HG02763 (cell line): ENCODE measurements at regions not wholly inside any gene's neighbourhood (a gene's known extent, or its start where the extent isn't known, plus 50 kb on each side); places are given as distances from the start of the nearest gene placed in this dataset.
"Not testable (repeated sequence)": the region's sequence is repeated elsewhere in the genome, so short reads cannot be mapped to it uniquely, and the experiment has no call there.

Source experiments
- ATAC-seq: cut with Tn5 transposase; IDR thresholded peaks from one replicate; pipeline ENCODE4 v1.9.1; 2021; ENCODE audit warnings: mild to moderate bottlenecking, moderate library complexity; ENCODE audit not compliant: unreplicated experiment

GRCh38 chr6:50330347-50330746 is 280.6 kb upstream of the DEFB112 start:
- ATAC-seq: no peak

GRCh38 chr6:50330963-50331362 is 281.2 kb upstream of the DEFB112 start:
- no peak for ATAC-seq

- no peak for ATAC-seq
Measured at GRCh38 chr6:50333696-50334095, 284.0 kb upstream of the DEFB112 start.

- ATAC-seq: no peak
Measured at GRCh38 chr6:50337532-50338122, 287.9 kb upstream of the DEFB112 start.

GRCh38 chr6:50353603-50354002 is 303.9 kb upstream of the DEFB112 start:
- no peak for ATAC-seq

- ATAC-seq: no peak
Measured at GRCh38 chr6:50358113-50358512, 308.4 kb upstream of the DEFB112 start.

- ATAC-seq: no peak
Measured at GRCh38 chr6:50361641-50362331, 312.1 kb upstream of the DEFB112 start.

GRCh38 chr6:50362706-50363105 is 313.0 kb upstream of the DEFB112 start:
- ATAC-seq: no peak

GRCh38 chr6:50369996-50370395 is 320.3 kb upstream of the DEFB112 start:
- no peak for ATAC-seq

- ATAC-seq: no peak
Measured at GRCh38 chr6:50380406-50381098, 330.8 kb upstream of the DEFB112 start.

- ATAC-seq: no peak
Measured at GRCh38 chr6:50381099-50381415, 331.3 kb upstream of the DEFB112 start.

GRCh38 chr6:50390416-50390815 is 322.9 kb upstream of the TFAP2D start:
- no peak for ATAC-seq

GRCh38 chr6:50394139-50394538 is 319.2 kb upstream of the TFAP2D start:
- not testable (repeated sequence) for ATAC-seq

GRCh38 chr6:50404643-50405042 is 308.7 kb upstream of the TFAP2D start:
- ATAC-seq: no peak

- no peak for ATAC-seq
Measured at GRCh38 chr6:50410579-50410978, 302.7 kb upstream of the TFAP2D start.

GRCh38 chr6:50421041-50421440 is 292.3 kb upstream of the TFAP2D start:
- not testable (repeated sequence) for ATAC-seq

GRCh38 chr6:50427267-50427666 is 286.1 kb upstream of the TFAP2D start:
- no peak for ATAC-seq

- no peak for ATAC-seq
Measured at GRCh38 chr6:50437901-50438300, 275.4 kb upstream of the TFAP2D start.

- ATAC-seq: no peak
Measured at GRCh38 chr6:50442531-50443040, 270.7 kb upstream of the TFAP2D start.

- ATAC-seq: no peak
Measured at GRCh38 chr6:50443144-50443543, 270.2 kb upstream of the TFAP2D start.

- ATAC-seq: no peak
Measured at GRCh38 chr6:50449128-50449527, 264.2 kb upstream of the TFAP2D start.

GRCh38 chr6:50451826-50452400 is 261.4 kb upstream of the TFAP2D start:
- no peak for ATAC-seq
